Hepatocyte (in vitro differentiated cells): ENCODE measurements at regions not wholly inside any gene's neighbourhood (a gene's known extent, or its start where the extent isn't known, plus 50 kb on each side); places are given as distances from the start of the nearest gene placed in this dataset.

Source experiments
- CTCF ChIP-seq: fragments of 200-600 bp; sonication (generic); IDR thresholded peaks from 2 replicates; pipeline ENCODE4 v1.5.1; 2016; ENCODE audit warnings: antibody characterized with exemption, mild to moderate bottlenecking; ENCODE audit not compliant: poor library complexity
- EZH2 ChIP-seq: fragments of 200-600 bp; sonication (generic); IDR thresholded peaks from 2 replicates; pipeline ENCODE4 v1.6.1; 2016; ENCODE audit warnings: antibody characterized with exemption, mild to moderate bottlenecking, borderline replicate concordance
- EZH2phosphoT487 ChIP-seq: fragments of 200-600 bp; sonication (generic); IDR thresholded peaks from one replicate; pipeline ENCODE4 v1.6.1; 2018; ENCODE audit warnings: antibody characterized with exemption, mild to moderate bottlenecking, low read depth, moderate library complexity; ENCODE audit not compliant: unreplicated experiment, severe bottlenecking

GRCh38 chr7:115679976-115680375 is 350.6 kb downstream of the TFEC start:
- TF ChIP-seq CTCF (peak; percentile 58), EZH2 (no peak), EZH2phosphoT487 (no peak)
